Activated naive CD8-positive, alpha-beta T cell (primary cell): ENCODE measurements at regions not wholly inside any gene's neighbourhood (a gene's known extent, or its start where the extent isn't known, plus 50 kb on each side); places are given as distances from the start of the nearest gene placed in this dataset.

ENCODE experiments used
- H3K27ac Mint-ChIP-seq: one replicate; pipeline ENCODE4 v1.8.0; 2021; ENCODE audit warnings: mixed read lengths
- H3K27me3 Mint-ChIP-seq: one replicate; pipeline ENCODE4 v1.8.0; 2021; ENCODE audit warnings: mixed read lengths
- H3K36me3 Mint-ChIP-seq: one replicate; pipeline ENCODE4 v1.8.0; 2021; ENCODE audit warnings: mixed read lengths
- H3K4me1 Mint-ChIP-seq: one replicate; pipeline ENCODE4 v1.8.0; 2021; ENCODE audit warnings: low read depth, mixed read lengths
- H3K4me3 Mint-ChIP-seq: one replicate; pipeline ENCODE4 v1.8.0; 2021; ENCODE audit warnings: mild to moderate bottlenecking, mixed read lengths
- H3K9me3 Mint-ChIP-seq: one replicate; pipeline ENCODE4 v1.8.0; 2021; ENCODE audit warnings: low read depth, mixed read lengths

DNA sequence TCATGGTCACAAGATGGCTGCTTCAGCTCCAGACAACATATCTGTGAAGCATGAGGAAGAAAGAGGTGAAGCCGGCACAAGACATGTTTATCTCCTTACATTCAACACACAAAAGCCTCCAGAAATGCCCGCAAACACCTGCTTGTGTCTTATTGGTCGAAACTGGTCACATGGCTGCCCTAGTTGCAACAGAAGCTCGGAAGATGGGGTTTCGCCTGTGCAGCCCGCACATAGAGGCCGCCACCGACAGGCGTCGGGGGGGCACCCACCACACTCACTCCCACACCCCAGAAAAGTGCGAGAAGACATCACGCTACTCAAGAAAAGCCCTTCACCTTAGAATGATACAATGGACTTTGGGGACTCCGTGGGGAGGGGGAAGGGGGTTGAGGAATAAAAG lies 63.0 kb upstream of the MGMT start:
- H3K9me3 Mint-ChIP-seq, result no peaks in the 10 kb centered on the region
- H3K4me1 Mint-ChIP-seq, result no peaks in the 10 kb centered on the region
- H3K27ac Mint-ChIP-seq, result no peak overlapping the region

GRCh38 chr10:129405389-129405788 lies 61.7 kb upstream of the MGMT start:
- H3K36me3 Mint-ChIP-seq, result no peaks in the 10 kb centered on the region
- H3K27me3 Mint-ChIP-seq, result no peaks in the 10 kb centered on the region
- no peaks in the 10 kb centered on the region for H3K9me3 Mint-ChIP-seq
- H3K4me3 Mint-ChIP-seq, result no peak overlapping the region
- no peak overlapping the region for H3K27ac Mint-ChIP-seq
- no peaks in the 10 kb centered on the region for H3K4me1 Mint-ChIP-seq

More for the DNA sequence above, 63.0 kb upstream of the MGMT start:
- H3K36me3 Mint-ChIP-seq, result no peaks in the 10 kb centered on the region
- no peak overlapping the region for H3K4me3 Mint-ChIP-seq
- no peaks in the 10 kb centered on the region for H3K27me3 Mint-ChIP-seq

- H3K4me1 Mint-ChIP-seq, result no peaks in the 10 kb centered on the region
- H3K9me3 Mint-ChIP-seq, result no peaks in the 10 kb centered on the region
- H3K27ac Mint-ChIP-seq, result no peak overlapping the region
- H3K27me3 Mint-ChIP-seq, result no peaks in the 10 kb centered on the region
- no peak overlapping the region for H3K4me3 Mint-ChIP-seq
- H3K36me3 Mint-ChIP-seq, result no peaks in the 10 kb centered on the region
Measured at GRCh38 chr10:129410688-129411392, 56.2 kb upstream of the MGMT start.

DNA sequence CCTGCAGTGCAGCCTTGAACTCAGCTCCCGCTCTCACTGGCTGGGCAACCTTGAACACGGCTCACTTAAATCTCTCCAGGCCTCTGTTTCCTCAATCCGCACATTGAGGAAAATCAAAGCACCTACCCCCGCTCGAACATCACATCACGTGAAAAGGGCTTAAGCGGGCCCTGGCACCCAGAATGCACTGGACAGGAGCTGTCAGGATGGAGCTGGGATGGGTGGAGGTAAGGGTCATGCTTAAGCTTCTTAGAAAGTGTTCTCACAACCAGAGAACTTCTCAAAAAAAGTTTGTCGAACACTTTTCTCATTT lies 55.7 kb upstream of the MGMT start:
- no peaks in the 10 kb centered on the region for H3K27me3 Mint-ChIP-seq
- no peaks in the 10 kb centered on the region for H3K4me1 Mint-ChIP-seq
- H3K9me3 Mint-ChIP-seq, result no peaks in the 10 kb centered on the region
- H3K27ac Mint-ChIP-seq, result no peak overlapping the region
- no peaks in the 10 kb centered on the region for H3K36me3 Mint-ChIP-seq
- H3K4me3 Mint-ChIP-seq, result no peak overlapping the region

DNA sequence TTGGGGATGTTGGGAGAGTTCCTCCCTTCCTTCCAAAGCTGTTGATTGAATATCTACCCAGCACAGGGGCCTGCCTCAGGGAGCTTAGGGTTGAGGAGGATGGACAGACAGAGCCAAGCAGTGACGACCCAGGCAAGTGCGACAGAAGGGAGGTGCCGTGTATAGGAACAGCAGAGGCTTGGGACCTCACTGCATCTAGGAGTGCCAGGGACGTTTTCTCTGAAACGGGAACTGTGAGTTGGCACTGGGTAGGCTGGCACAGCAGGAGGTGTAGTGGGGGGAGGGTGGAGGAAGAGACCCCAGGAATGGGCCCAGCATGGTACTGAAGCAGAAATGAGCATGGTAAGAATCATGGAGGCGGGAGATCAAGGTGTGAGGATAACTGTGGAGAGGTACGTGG lies 55.3 kb upstream of the MGMT start:
- H3K27me3 Mint-ChIP-seq, result no peaks in the 10 kb centered on the region
- no peak overlapping the region for H3K27ac Mint-ChIP-seq
- no peaks in the 10 kb centered on the region for H3K9me3 Mint-ChIP-seq
- H3K4me1 Mint-ChIP-seq, result no peaks in the 10 kb centered on the region
- H3K36me3 Mint-ChIP-seq, result no peaks in the 10 kb centered on the region
- H3K4me3 Mint-ChIP-seq, result no peak overlapping the region

GRCh38 chr10:129413024-129413423 lies 54.0 kb upstream of the MGMT start:
- Mint-ChIP-seq H3K4me1 (no peaks in the 10 kb centered on the region), H3K4me3 (no peak overlapping the region), H3K9me3 (no peaks in the 10 kb centered on the region), H3K27me3 (no peaks in the 10 kb centered on the region), H3K27ac (no peak overlapping the region), H3K36me3 (no peaks in the 10 kb centered on the region)

- Mint-ChIP-seq H3K36me3 (no peaks in the 10 kb centered on the region), H3K9me3 (no peaks in the 10 kb centered on the region), H3K4me3 (no peak overlapping the region), H3K27me3 (no peaks in the 10 kb centered on the region), H3K4me1 (no peaks in the 10 kb centered on the region), H3K27ac (no peak overlapping the region)
Measured at GRCh38 chr10:129415215-129416140, 51.6 kb upstream of the MGMT start.

DNA sequence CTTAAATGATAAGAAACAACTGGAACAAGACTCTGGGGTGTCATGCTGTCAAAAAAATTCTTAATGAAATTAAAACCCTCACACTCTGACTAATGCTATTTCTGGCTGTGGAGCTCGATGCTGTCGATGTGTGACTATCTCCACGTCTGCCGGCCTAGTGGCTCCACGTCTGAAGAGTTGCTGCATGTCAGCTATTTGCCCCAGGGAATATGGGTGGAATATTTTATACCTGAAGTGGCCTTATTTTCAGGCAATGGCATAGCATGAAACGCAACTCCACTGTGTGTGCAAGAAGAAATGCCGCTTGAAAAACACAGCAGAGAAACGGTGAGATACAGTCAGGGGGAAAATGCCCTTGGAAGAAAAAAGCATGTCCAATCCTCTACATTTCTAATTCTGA lies 50.9 kb upstream of the MGMT start:
- H3K27ac Mint-ChIP-seq, result no peak overlapping the region
- H3K27me3 Mint-ChIP-seq, result no peaks in the 10 kb centered on the region
- no peaks in the 10 kb centered on the region for H3K36me3 Mint-ChIP-seq
- H3K4me1 Mint-ChIP-seq, result no peaks in the 10 kb centered on the region
- H3K4me3 Mint-ChIP-seq, result no peak overlapping the region
- H3K9me3 Mint-ChIP-seq, result no peaks in the 10 kb centered on the region

GRCh38 chr10:129416956-129417765 lies 49.9 kb upstream of the MGMT start:
- Mint-ChIP-seq H3K4me3 (no peak overlapping the region), H3K27ac (no peak overlapping the region), H3K9me3 (no peaks in the 10 kb centered on the region), H3K36me3 (no peaks in the 10 kb centered on the region), H3K4me1 (no peaks in the 10 kb centered on the region), H3K27me3 (no peaks in the 10 kb centered on the region)
